Omental fat pad (tissue), 3 donors: ENCODE measurements at regions not wholly inside any gene's neighbourhood (a gene's known extent, or its start where the extent isn't known, plus 50 kb on each side); places are given as distances from the start of the nearest gene placed in this dataset.

Source experiments
- ATAC-seq: fragments of 150-250 bp; one replicate; pipeline ENCODE4 v1.9.1; 2016; ENCODE audit warnings: mild to moderate bottlenecking, moderate library complexity; ENCODE audit not compliant: low FRiP score
- DNase-seq: peaks from one replicate; pipeline ENCODE4 v3.0.0-alpha.2; 2019; ENCODE audit warnings: low spot score
- CTCF ChIP-seq, 3 donors: fragments of 450-650 bp; IDR thresholded peaks; one replicate each; pipeline ENCODE4 v1.5.1; 2016 to 2017; ENCODE audit warnings: antibody characterized with exemption in 3 of 3, mild to moderate bottlenecking in 3 of 3, moderate library complexity in 2 of 3

GRCh38 chr10:78932861-78933260, 135.9 kb upstream of the ZMIZ1 start:
- ATAC-seq, result no peak
- no peak for TF ChIP-seq CTCF (IDR thresholded peaks at IDR 0.05)
- no peak for DNase-seq

- TF ChIP-seq CTCF (IDR thresholded peaks at IDR 0.05), result no peak
- ATAC-seq (no peak), DNase-seq (no peak)
Measured at GRCh38 chr10:78933828-78934531, 134.8 kb upstream of the ZMIZ1 start.

- TF ChIP-seq CTCF (IDR thresholded peaks at IDR 0.05), result no peak
- ATAC-seq (no peak), DNase-seq (no peak)
Measured at GRCh38 chr10:78934532-78934898, 134.3 kb upstream of the ZMIZ1 start.

- no peak for ATAC-seq
- no peak for DNase-seq
- TF ChIP-seq CTCF (IDR thresholded peaks at IDR 0.05), result no peak
Measured at GRCh38 chr10:78934994-78935602, 133.7 kb upstream of the ZMIZ1 start.

- TF ChIP-seq CTCF (IDR thresholded peaks at IDR 0.05), result no peak
- ATAC-seq (no peak), DNase-seq (no peak)
Measured at GRCh38 chr10:78935697-78936407, 132.9 kb upstream of the ZMIZ1 start.

GRCh38 chr10:78936412-78937342, 132.1 kb upstream of the ZMIZ1 start:
- DNase-seq, result no peak
- TF ChIP-seq CTCF (IDR thresholded peaks at IDR 0.05), result no peak
- ATAC-seq, result no peak
